ENCODE measurements at regions not wholly inside any gene's neighbourhood (a gene's known extent, or its start where the extent isn't known, plus 50 kb on each side); places are given as distances from the start of the nearest gene placed in this dataset.
A peak's percentile ranks its signal among the peaks of the same experiment; 100 is the strongest.

GRCh38 chr3:25043749-25044148 lies 384.3 kb upstream of the RARB start:
- Histone ChIP-seq H3K9me3 (no peaks in the 10 kb centered on the region), H3K27me3 (ENCODE audit: low read depth) (no peaks in the 10 kb centered on the region), H3K36me3 (replicated peaks) (no peaks in the 10 kb centered on the region), H3K4me1 (peaks cover 5% of the 10 kb centered on the region; the same call in 1 of the 2 replicates), H3K4me3 (no peak overlapping the region)
- in situ Hi-C loops (cut with MboI; ENCODE audit: low sequenced_read_pairs) = no loop called here
- DNase-seq (ENCODE audit: low spot score in 2 of 2) = no peak

DNA sequence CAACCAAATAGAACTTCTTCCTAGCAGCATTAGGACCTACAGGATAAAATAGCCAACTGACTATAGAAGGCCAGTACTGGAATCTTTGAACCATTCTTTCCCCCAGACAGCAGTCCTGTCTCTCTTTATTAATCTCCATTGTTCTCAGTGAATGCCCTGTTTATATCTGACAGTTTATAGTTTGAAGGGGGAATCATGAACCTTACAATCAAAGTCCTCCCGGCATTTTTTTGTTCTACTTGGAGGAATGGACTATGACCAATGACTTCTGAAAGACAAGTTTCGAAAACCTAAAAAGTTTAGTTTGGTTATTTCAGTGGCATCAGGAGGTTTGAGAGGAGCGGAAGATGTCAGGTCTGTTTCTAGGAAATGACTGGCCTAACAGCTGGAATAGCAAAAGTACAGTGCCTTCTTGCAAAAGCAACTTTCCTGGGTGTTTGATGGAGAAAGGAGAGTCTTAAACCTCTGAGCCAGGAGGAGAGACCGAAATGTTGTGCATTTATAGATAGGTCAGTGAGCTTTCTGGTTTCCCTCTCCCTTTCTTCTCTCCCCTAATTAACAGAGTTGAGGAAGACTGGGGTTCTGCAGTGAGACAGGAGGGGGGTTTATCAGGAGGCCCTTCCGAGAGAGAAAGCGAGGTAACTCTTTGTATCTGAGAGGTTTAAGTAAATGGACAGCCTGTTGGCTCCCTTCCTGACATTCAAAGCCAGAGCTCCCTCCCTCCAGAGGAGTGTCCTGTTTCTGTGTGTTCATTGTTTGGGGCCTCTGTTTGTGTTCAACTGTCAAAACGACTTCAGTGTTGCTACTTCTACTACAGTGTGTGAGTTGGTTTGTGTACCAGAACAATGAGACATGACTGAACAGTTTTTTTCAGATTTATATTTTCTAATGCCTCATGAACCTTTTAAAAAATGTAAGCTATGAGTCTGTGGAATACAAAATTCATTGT lies 383.0 kb upstream of the RARB start:
- peaks cover 5% of the 10 kb centered on the region; the same call in 1 of the 2 replicates for H3K4me1 ChIP-seq
- peak; percentile 12 to 23 for DNase-seq (ENCODE audit: low spot score in 2 of 2)
- in situ Hi-C loops (cut with MboI; ENCODE audit: low sequenced_read_pairs) = no loop called here
- H3K4me3 ChIP-seq = no peak overlapping the region
- H3K9me3 ChIP-seq = no peaks in the 10 kb centered on the region
- H3K27me3 ChIP-seq (ENCODE audit: low read depth) = no peaks in the 10 kb centered on the region
- no peaks in the 10 kb centered on the region for H3K36me3 ChIP-seq (replicated peaks)

DNA sequence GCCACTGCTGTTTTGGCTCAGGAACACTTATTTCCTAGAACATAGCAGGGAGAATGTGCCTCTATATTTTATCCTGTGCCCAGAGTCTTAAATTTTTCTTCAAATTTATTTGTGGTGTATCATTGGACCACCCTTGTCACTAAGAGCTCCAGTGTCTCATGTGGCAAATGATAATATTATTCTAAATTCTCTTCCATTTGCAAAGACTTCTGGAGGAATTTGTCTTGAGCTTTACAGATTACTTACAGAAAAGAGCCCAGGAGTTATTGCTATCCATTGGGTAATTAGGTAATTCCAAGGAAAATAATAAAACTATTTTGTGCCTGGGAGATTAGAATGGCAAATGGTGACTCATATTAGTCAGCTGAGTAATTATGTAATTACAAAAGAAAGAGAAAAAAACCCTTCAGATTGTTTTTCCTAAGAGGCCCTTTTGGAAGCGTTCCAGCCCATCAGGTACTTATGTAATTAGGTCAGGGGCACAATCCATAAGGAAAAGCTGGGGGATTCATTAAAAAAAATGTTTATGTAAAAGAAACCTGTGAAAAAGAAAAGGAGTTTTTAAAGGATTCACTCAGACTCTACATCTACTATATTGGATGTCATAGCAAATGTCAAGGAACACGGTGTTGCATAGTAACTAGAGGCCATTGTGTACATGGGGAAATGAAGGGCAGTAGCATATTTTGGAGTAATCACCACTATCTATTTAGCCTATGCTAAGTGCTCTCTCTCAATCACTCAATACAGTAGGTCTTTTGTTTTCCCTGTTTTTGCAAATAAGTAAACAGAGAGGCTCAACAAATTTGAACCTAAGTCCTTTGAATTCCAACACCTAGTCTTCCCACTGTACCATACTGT lies 380.9 kb upstream of the RARB start:
- H3K27me3 ChIP-seq (ENCODE audit: low read depth) = no peaks in the 10 kb centered on the region
- H3K9me3 ChIP-seq = no peaks in the 10 kb centered on the region
- no peaks in the 10 kb centered on the region for H3K36me3 ChIP-seq (replicated peaks)
- in situ Hi-C loops (cut with MboI; ENCODE audit: low sequenced_read_pairs) = no loop called here
- DNase-seq (ENCODE audit: low spot score in 2 of 2) = no peak
- H3K4me3 ChIP-seq = no peak overlapping the region
- peaks cover 5% of the 10 kb centered on the region; the same call in 1 of the 2 replicates for H3K4me1 ChIP-seq

- Histone ChIP-seq H3K4me1 (peaks cover 5% of the 10 kb centered on the region; the same call in 1 of the 2 replicates), H3K9me3 (no peaks in the 10 kb centered on the region), H3K4me3 (no peak overlapping the region), H3K36me3 (replicated peaks) (no peaks in the 10 kb centered on the region), H3K27me3 (ENCODE audit: low read depth) (no peaks in the 10 kb centered on the region)
- in situ Hi-C loops (cut with MboI; ENCODE audit: low sequenced_read_pairs) = no loop called here
- DNase-seq (ENCODE audit: low spot score in 2 of 2) = no peak
These were observed 378.8 kb upstream of the RARB start for GRCh38 chr3:25049304-25049703.

- no peak for DNase-seq (ENCODE audit: low spot score in 2 of 2)
- in situ Hi-C loops (cut with MboI; ENCODE audit: low sequenced_read_pairs) = no loop called here
- H3K4me3 ChIP-seq = no peak overlapping the region
- H3K27me3 ChIP-seq (ENCODE audit: low read depth) = 0 out of 2 replicates have a peak, but pooled peaks cover 3% of the 10 kb centered on the region
- no peaks in the 10 kb centered on the region for H3K36me3 ChIP-seq (replicated peaks)
- H3K4me1 ChIP-seq = no peaks in the 10 kb centered on the region
- no peaks in the 10 kb centered on the region for H3K9me3 ChIP-seq
These were observed 374.7 kb upstream of the RARB start for GRCh38 chr3:25053360-25053759.

GRCh38 chr3:25056036-25056755 lies 371.9 kb upstream of the RARB start:
- no peaks in the 10 kb centered on the region for H3K9me3 ChIP-seq
- H3K36me3 ChIP-seq (replicated peaks) = no peaks in the 10 kb centered on the region
- no peaks in the 10 kb centered on the region for H3K4me1 ChIP-seq
- H3K4me3 ChIP-seq = no peak overlapping the region
- DNase-seq (ENCODE audit: low spot score in 2 of 2) = no peak
- H3K27me3 ChIP-seq (ENCODE audit: low read depth) = peaks cover 3% of the 10 kb centered on the region; the same call in 1 of the 2 replicates
- in situ Hi-C loops (cut with MboI; ENCODE audit: low sequenced_read_pairs) = no loop called here

GRCh38 chr3:25056803-25057351 lies 371.2 kb upstream of the RARB start:
- no peaks in the 10 kb centered on the region for H3K4me1 ChIP-seq
- no peak overlapping the region for H3K4me3 ChIP-seq
- no peaks in the 10 kb centered on the region for H3K9me3 ChIP-seq
- H3K36me3 ChIP-seq (replicated peaks) = no peaks in the 10 kb centered on the region
- no peak for DNase-seq (ENCODE audit: low spot score in 2 of 2)
- H3K27me3 ChIP-seq (ENCODE audit: low read depth) = peaks cover 3% of the 10 kb centered on the region; the same call in 1 of the 2 replicates
- in situ Hi-C loops (cut with MboI; ENCODE audit: low sequenced_read_pairs) = no loop called here

GRCh38 chr3:25057379-25057778 lies 370.7 kb upstream of the RARB start:
- Histone ChIP-seq H3K36me3 (replicated peaks) (no peaks in the 10 kb centered on the region), H3K4me3 (no peak overlapping the region), H3K4me1 (no peaks in the 10 kb centered on the region), H3K27me3 (ENCODE audit: low read depth) (peaks cover 3% of the 10 kb centered on the region; the same call in 1 of the 2 replicates), H3K9me3 (no peaks in the 10 kb centered on the region)
- in situ Hi-C loops (cut with MboI; ENCODE audit: low sequenced_read_pairs) = no loop called here
- no peak for DNase-seq (ENCODE audit: low spot score in 2 of 2)

DNA sequence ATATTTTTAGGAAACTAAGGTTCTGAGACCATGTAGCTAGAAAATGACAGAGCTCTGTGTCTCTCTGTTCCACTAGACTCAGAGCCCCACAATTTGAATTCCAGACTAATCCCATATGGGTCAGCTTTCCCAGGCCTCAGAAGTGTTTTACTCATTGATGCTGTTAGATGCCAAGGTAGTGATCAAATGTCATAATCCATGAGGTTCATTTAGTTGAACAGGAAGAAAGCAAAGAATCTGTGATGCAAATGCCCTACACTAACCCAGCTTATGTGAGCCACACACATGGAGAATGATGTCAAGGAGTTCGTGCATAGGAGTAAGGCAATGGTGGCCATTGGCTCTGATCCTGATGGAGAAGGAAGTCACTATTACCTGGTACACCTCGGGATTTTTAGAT lies 363.4 kb upstream of the RARB start:
- Histone ChIP-seq H3K27me3 (ENCODE audit: low read depth) (no peaks in the 10 kb centered on the region; the same call in 1 of the 2 replicates), H3K36me3 (replicated peaks) (no peaks in the 10 kb centered on the region), H3K9me3 (no peaks in the 10 kb centered on the region), H3K4me1 (no peaks in the 10 kb centered on the region), H3K4me3 (no peak overlapping the region)
- no peak for DNase-seq (ENCODE audit: low spot score in 2 of 2)
- in situ Hi-C loops (cut with MboI; ENCODE audit: low sequenced_read_pairs) = no loop called here

GRCh38 chr3:25069970-25070369 lies 358.1 kb upstream of the RARB start:
- Histone ChIP-seq H3K4me1 (no peaks in the 10 kb centered on the region), H3K36me3 (replicated peaks) (no peaks in the 10 kb centered on the region), H3K9me3 (no peaks in the 10 kb centered on the region), H3K4me3 (no peak overlapping the region), H3K27me3 (ENCODE audit: low read depth) (no peaks in the 10 kb centered on the region)
- DNase-seq (ENCODE audit: low spot score in 2 of 2) = no peak
- in situ Hi-C loops (cut with MboI; ENCODE audit: low sequenced_read_pairs) = no loop called here

GRCh38 chr3:25071846-25072245 lies 356.2 kb upstream of the RARB start:
- no peak for DNase-seq (ENCODE audit: low spot score in 2 of 2)
- no peaks in the 10 kb centered on the region for H3K9me3 ChIP-seq
- no peaks in the 10 kb centered on the region for H3K27me3 ChIP-seq (ENCODE audit: low read depth)
- no peaks in the 10 kb centered on the region for H3K4me1 ChIP-seq
- H3K36me3 ChIP-seq (replicated peaks) = no peaks in the 10 kb centered on the region
- no peak overlapping the region for H3K4me3 ChIP-seq
- in situ Hi-C loops (cut with MboI; ENCODE audit: low sequenced_read_pairs) = no loop called here

- in situ Hi-C loops (cut with MboI; ENCODE audit: low sequenced_read_pairs) = no loop called here
- no peaks in the 10 kb centered on the region for H3K27me3 ChIP-seq (ENCODE audit: low read depth)
- no peaks in the 10 kb centered on the region for H3K9me3 ChIP-seq
- no peak overlapping the region for H3K4me3 ChIP-seq
- DNase-seq (ENCODE audit: low spot score in 2 of 2) = no peak
- H3K36me3 ChIP-seq (replicated peaks) = no peaks in the 10 kb centered on the region
- H3K4me1 ChIP-seq = no peaks in the 10 kb centered on the region
These were observed 354.6 kb upstream of the RARB start for GRCh38 chr3:25073423-25073822.

GRCh38 chr3:25074149-25074548 lies 353.9 kb upstream of the RARB start:
- H3K4me1 ChIP-seq = no peaks in the 10 kb centered on the region
- no peaks in the 10 kb centered on the region for H3K27me3 ChIP-seq (ENCODE audit: low read depth)
- no peaks in the 10 kb centered on the region for H3K36me3 ChIP-seq (replicated peaks)
- in situ Hi-C loops (cut with MboI; ENCODE audit: low sequenced_read_pairs) = no loop called here
- H3K4me3 ChIP-seq = no peak overlapping the region
- H3K9me3 ChIP-seq = no peaks in the 10 kb centered on the region
- no peak for DNase-seq (ENCODE audit: low spot score in 2 of 2)
